ENCODE measurements at regions not wholly inside any gene's neighbourhood (a gene's known extent, or its start where the extent isn't known, plus 50 kb on each side); places are given as distances from the start of the nearest gene placed in this dataset.

GRCh38 chr9:129446828-129447550, 173.9 kb downstream of the C9orf50 start:
- CTCF ChIA-PET (ENCODE audit: partially characterized antibody), result interaction anchor here (0.9 to 2.1 kb wide), 4 partner anchors 9 to 315 kb away, joined by 3 to 6 read pairs (median 4); no protein-coding TSS in a partner anchor
- no peaks in the 10 kb centered on the region for H3K79me1 ChIP-seq (ENCODE audit: low read depth, low read length)
- no peak overlapping the region for H3K27ac ChIP-seq (ENCODE audit: low read depth, low read length)
- H3K23me2 ChIP-seq (ENCODE audit: low read depth, low read length), result no peaks in the 10 kb centered on the region
- POLR2A ChIA-PET (ENCODE audit: partially characterized antibody), result interaction anchor here (0.9 to 1.3 kb wide), 4 partner anchors 14 to 269 kb away, joined by 3 to 5 read pairs (median 3); partner anchors contain the start of gene IER5L
- no peak overlapping the region for H3K14ac ChIP-seq (ENCODE audit: insufficient read length)
- H3K4me3 ChIP-seq (ENCODE audit: extremely low read depth in 1 of 4, insufficient read depth in 2 of 4, low read depth in 3 of 4, low read length in 4 of 4), result no peak overlapping the region
- no peak overlapping the region for H2BK120ac ChIP-seq (replicated peaks; ENCODE audit: low read depth, low read length)
- no peak overlapping the region for H3K9ac ChIP-seq (replicated peaks in 1 of 4; ENCODE audit: extremely low read depth in 1 of 4, low read depth in 3 of 4, low read length in 3 of 4)
- no peak overlapping the region for H2BK5ac ChIP-seq (ENCODE audit: low read depth, low read length)
- no peak overlapping the region for H2AK5ac ChIP-seq (ENCODE audit: low read depth, low read length)
- H3K9me3 ChIP-seq (ENCODE audit: insufficient read depth in 2 of 2, low read depth in 1 of 2, low read length in 1 of 2), result no peaks in the 10 kb centered on the region
- H2AFZ ChIP-seq (ENCODE audit: low read length), result peak overlapping the region; percentile 78; the same call in 1 of the 2 replicates
- H3K56ac ChIP-seq (replicated peaks; ENCODE audit: insufficient read length, low read depth, low read length), result no peak overlapping the region
- H4K8ac ChIP-seq (ENCODE audit: extremely low read depth, insufficient read depth, low read length), result no peak overlapping the region
- H3K79me2 ChIP-seq (ENCODE audit: control insufficient read depth in 1 of 2, insufficient read depth in 2 of 2, low read length in 2 of 2), result no peaks in the 10 kb centered on the region
- H4K20me1 ChIP-seq (replicated peaks in 1 of 2; ENCODE audit: control insufficient read depth in 1 of 2, insufficient read depth in 2 of 2, low read length in 2 of 2), result no peaks in the 10 kb centered on the region
- H3K4ac ChIP-seq (replicated peaks; ENCODE audit: insufficient read length, low read depth, low read length), result no peak overlapping the region
- H2BK12ac ChIP-seq (ENCODE audit: low read depth, low read length), result peak overlapping the region; percentile 68; the same call in 1 of the 2 replicates
- H2BK20ac ChIP-seq (ENCODE audit: low read length), result no peak overlapping the region
- H3K18ac ChIP-seq (ENCODE audit: extremely low read depth, low read length), result no peak overlapping the region
- no peak overlapping the region for H3K23ac ChIP-seq (ENCODE audit: insufficient read length)
- H3K4me1 ChIP-seq (replicated peaks in 1 of 4; ENCODE audit: control insufficient read depth in 3 of 4, insufficient read depth in 4 of 4, low read length in 3 of 4), result peaks cover 0 to 2% (median 0%) of the 10 kb centered on the region in 4 experiments; a peak in 1 of 7 replicates
- no peak overlapping the region for H4K5ac ChIP-seq (ENCODE audit: insufficient read length, low read depth, low read length)
- FAIRE-seq (no peak), DNase-seq (ENCODE audit: low read depth in 1 of 2, low spot score in 2 of 2) (no peak)
- H4K91ac ChIP-seq (replicated peaks; ENCODE audit: insufficient read length, low read length), result peak overlapping the region; percentile 34
- no peaks in the 10 kb centered on the region for H3K36me3 ChIP-seq (ENCODE audit: control insufficient read depth in 2 of 4, insufficient read depth in 4 of 4, low read length in 3 of 4)
- H3K27me3 ChIP-seq (replicated peaks in 1 of 4; ENCODE audit: control insufficient read depth in 3 of 4, extremely low read depth in 1 of 4, insufficient read depth in 3 of 4, low read length in 3 of 4), result peaks cover 2 to 9% (median 9%) of the 10 kb centered on the region in 4 experiments
- 83% methylated on average over 14 of the region's 14 CpGs; no CpG with 5 or more reads in 1 of the 2 experiments for WGBS, 2 experiments (ENCODE audit: extremely low coverage in 1 of 2, insufficient coverage in 1 of 2, insufficient read length in 1 of 2, insufficient replicate concordance in 2 of 2, low coverage in 1 of 2, low lambda C conversion rate in 2 of 2, missing lambda C conversion rate in 1 of 2)
- H2BK15ac ChIP-seq (ENCODE audit: low read length), result no peak overlapping the region
- H3K4me2 ChIP-seq (ENCODE audit: insufficient read depth in 1 of 2, low read depth in 2 of 2, low read length in 2 of 2), result no peak overlapping the region
- no peak for TF ChIP-seq GABPA (IDR thresholded peaks at IDR 0.05; ENCODE audit: borderline replicate concordance, insufficient read depth, low read length)
- no peak for TF ChIP-seq PHF8 (conservative IDR thresholded peaks at IDR 0.05; ENCODE audit: low read depth, low read length)
- TF ChIP-seq CREB1 (IDR thresholded peaks at IDR 0.05), result no peak
- TF ChIP-seq YY1 (IDR thresholded peaks at IDR 0.05; ENCODE audit: low read depth, low read length), result no peak
- no peak for TF ChIP-seq MAFK (IDR thresholded peaks at IDR 0.05; ENCODE audit: low read depth, low read length)
- TF ChIP-seq JUN (IDR thresholded peaks at IDR 0.05; ENCODE audit: low read depth, low read length), result no peak
- no peak for TF ChIP-seq ASH2L (IDR thresholded peaks at IDR 0.05; ENCODE audit: low read length)
- no peak for TF ChIP-seq SP4 (IDR thresholded peaks at IDR 0.05; ENCODE audit: low read length)
- TF ChIP-seq FOSL1 (IDR thresholded peaks at IDR 0.05; ENCODE audit: insufficient read depth, low read depth, low read length), result no peak
- TF ChIP-seq TAF7 (optimal IDR thresholded peaks at IDR 0.05; ENCODE audit: borderline replicate concordance, low read depth, low read length), result no peak
- TF ChIP-seq SUZ12 (IDR thresholded peaks at IDR 0.05; ENCODE audit: low read length), result no peak
- no peak for TF ChIP-seq HDAC6 (IDR thresholded peaks at IDR 0.05; ENCODE audit: low read depth, low read length)
- TF ChIP-seq SP1 (IDR thresholded peaks at IDR 0.05; ENCODE audit: low read depth, low read length), result no peak
- TF ChIP-seq KDM4A (IDR thresholded peaks at IDR 0.05; ENCODE audit: low read depth, low read length, severe bottlenecking), result no peak
